ENCODE measurements at regions not wholly inside any gene's neighbourhood (a gene's known extent, or its start where the extent isn't known, plus 50 kb on each side); places are given as distances from the start of the nearest gene placed in this dataset.

DNA sequence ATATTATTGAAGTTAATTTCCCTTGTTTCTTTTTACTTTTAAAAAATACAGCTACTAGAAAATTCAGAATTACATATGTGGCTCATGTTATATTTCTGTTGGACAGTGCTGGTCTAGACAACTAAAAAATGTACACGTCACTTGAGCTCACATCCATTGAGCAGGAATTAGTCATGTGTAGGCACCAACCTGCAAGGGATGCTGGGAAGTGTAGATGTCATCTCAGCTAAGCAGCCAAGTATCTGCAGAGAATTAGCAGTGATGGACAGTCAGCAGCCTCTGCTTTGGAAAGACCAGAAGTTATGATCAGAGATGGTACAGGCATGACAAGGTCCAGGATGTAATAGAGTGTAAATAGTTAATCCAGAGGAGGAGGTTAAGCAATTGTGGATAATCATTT lies 87.1 kb upstream of the HS3ST2 start:
- Histone ChIP-seq H3K79me2 (ENCODE audit: insufficient read depth) (no peaks in the 10 kb centered on the region), H3K4me2 (no peak overlapping the region), H3K9ac (no peak overlapping the region), H2AFZ (ENCODE audit: low read depth) (no peak overlapping the region), H3K27ac (ENCODE audit: low read depth in 2 of 2, low read length in 1 of 2) (no peak overlapping the region), H4K20me1 (ENCODE audit: insufficient read depth) (no peaks in the 10 kb centered on the region), H3K27me3 (ENCODE audit: insufficient read depth) (no peaks in the 10 kb centered on the region), H3F3A (replicated peaks; ENCODE audit: insufficient read depth) (no peaks in the 10 kb centered on the region), H3K9me3 (no peaks in the 10 kb centered on the region), H3K9me2 (no peaks in the 10 kb centered on the region), H3K4me3 (ENCODE audit: low read depth in 2 of 2, low read length in 1 of 2) (no peak overlapping the region), H3K36me3 (replicated peaks in 1 of 2; ENCODE audit: control insufficient read depth in 1 of 2, insufficient read depth in 2 of 2, low read length in 1 of 2) (no peaks in the 10 kb centered on the region), H3K4me1 (ENCODE audit: control insufficient read depth in 1 of 2, insufficient read depth in 2 of 2, low read depth in 1 of 2, low read length in 1 of 2) (peaks cover 0 to 23% of the 10 kb centered on the region in 2 experiments; a peak in 2 of 4 replicates)
- 13% methylated on average over 1 of the region's 1 CpG for WGBS (ENCODE audit: low lambda C conversion rate)
- ChIA-PET CTCF (interaction anchor here (1.0 kb wide), 1 partner anchor 87 kb away, joined by 3 read pairs; the partner anchor contains the start of gene HS3ST2), POLR2A (no interaction called here)
- DNase-seq = peak; percentile 17
- TF ChIP-seq, protein P1, sequence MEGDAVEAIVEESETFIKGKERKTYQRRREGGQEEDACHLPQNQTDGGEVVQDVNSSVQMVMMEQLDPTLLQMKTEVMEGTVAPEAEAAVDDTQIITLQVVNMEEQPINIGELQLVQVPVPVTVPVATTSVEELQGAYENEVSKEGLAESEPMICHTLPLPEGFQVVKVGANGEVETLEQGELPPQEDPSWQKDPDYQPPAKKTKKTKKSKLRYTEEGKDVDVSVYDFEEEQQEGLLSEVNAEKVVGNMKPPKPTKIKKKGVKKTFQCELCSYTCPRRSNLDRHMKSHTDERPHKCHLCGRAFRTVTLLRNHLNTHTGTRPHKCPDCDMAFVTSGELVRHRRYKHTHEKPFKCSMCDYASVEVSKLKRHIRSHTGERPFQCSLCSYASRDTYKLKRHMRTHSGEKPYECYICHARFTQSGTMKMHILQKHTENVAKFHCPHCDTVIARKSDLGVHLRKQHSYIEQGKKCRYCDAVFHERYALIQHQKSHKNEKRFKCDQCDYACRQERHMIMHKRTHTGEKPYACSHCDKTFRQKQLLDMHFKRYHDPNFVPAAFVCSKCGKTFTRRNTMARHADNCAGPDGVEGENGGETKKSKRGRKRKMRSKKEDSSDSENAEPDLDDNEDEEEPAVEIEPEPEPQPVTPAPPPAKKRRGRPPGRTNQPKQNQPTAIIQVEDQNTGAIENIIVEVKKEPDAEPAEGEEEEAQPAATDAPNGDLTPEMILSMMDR (IDR thresholded peaks at IDR 0.05) = no peak
- TF ChIP-seq NFIC (IDR thresholded peaks at IDR 0.05; ENCODE audit: borderline replicate concordance) (no peak), JUND (IDR thresholded peaks at IDR 0.05) (no peak), RCOR1 (IDR thresholded peaks at IDR 0.05; ENCODE audit: low read length) (no peak), EP300 (IDR thresholded peaks at IDR 0.05; ENCODE audit: borderline replicate concordance in 1 of 2, low read depth in 1 of 2, low read length in 1 of 2) (no peak), GATA2 (CRISPR knock-in tag; IDR thresholded peaks at IDR 0.05) (no peak), FOXJ3 (CRISPR knock-in tag; IDR thresholded peaks at IDR 0.05) (no peak), RAD21 (IDR thresholded peaks at IDR 0.05; ENCODE audit: low read length) (no peak), CHD2 (IDR thresholded peaks at IDR 0.05; ENCODE audit: low read length, partially characterized antibody) (no peak), RXRA (IDR thresholded peaks at IDR 0.05; ENCODE audit: borderline replicate concordance, low read depth) (no peak), NRF1 (IDR thresholded peaks at IDR 0.05; ENCODE audit: low read depth, low read length) (no peak), FOXM1 (IDR thresholded peaks at IDR 0.05; ENCODE audit: low read depth) (no peak), ELF1 (IDR thresholded peaks at IDR 0.05) (no peak), SIN3A (IDR thresholded peaks at IDR 0.05; ENCODE audit: borderline replicate concordance, low read depth, low read length) (no peak), FOSL2 (IDR thresholded peaks at IDR 0.05; ENCODE audit: borderline replicate concordance, low read depth) (no peak), RFX5 (IDR thresholded peaks at IDR 0.05; ENCODE audit: low read length) (no peak)
- TF ChIP-seq, protein P2, sequence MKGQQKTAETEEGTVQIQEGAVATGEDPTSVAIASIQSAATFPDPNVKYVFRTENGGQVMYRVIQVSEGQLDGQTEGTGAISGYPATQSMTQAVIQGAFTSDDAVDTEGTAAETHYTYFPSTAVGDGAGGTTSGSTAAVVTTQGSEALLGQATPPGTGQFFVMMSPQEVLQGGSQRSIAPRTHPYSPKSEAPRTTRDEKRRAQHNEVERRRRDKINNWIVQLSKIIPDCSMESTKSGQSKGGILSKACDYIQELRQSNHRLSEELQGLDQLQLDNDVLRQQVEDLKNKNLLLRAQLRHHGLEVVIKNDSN (IDR thresholded peaks at IDR 0.05; ENCODE audit: borderline replicate concordance, low read depth) = no peak
- TF ChIP-seq, protein P3, sequence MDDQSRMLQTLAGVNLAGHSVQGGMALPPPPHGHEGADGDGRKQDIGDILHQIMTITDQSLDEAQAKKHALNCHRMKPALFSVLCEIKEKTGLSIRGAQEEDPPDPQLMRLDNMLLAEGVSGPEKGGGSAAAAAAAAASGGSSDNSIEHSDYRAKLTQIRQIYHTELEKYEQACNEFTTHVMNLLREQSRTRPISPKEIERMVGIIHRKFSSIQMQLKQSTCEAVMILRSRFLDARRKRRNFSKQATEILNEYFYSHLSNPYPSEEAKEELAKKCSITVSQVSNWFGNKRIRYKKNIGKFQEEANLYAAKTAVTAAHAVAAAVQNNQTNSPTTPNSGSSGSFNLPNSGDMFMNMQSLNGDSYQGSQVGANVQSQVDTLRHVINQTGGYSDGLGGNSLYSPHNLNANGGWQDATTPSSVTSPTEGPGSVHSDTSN (IDR thresholded peaks at IDR 0.05) = no peak
- TF ChIP-seq, protein P4, sequence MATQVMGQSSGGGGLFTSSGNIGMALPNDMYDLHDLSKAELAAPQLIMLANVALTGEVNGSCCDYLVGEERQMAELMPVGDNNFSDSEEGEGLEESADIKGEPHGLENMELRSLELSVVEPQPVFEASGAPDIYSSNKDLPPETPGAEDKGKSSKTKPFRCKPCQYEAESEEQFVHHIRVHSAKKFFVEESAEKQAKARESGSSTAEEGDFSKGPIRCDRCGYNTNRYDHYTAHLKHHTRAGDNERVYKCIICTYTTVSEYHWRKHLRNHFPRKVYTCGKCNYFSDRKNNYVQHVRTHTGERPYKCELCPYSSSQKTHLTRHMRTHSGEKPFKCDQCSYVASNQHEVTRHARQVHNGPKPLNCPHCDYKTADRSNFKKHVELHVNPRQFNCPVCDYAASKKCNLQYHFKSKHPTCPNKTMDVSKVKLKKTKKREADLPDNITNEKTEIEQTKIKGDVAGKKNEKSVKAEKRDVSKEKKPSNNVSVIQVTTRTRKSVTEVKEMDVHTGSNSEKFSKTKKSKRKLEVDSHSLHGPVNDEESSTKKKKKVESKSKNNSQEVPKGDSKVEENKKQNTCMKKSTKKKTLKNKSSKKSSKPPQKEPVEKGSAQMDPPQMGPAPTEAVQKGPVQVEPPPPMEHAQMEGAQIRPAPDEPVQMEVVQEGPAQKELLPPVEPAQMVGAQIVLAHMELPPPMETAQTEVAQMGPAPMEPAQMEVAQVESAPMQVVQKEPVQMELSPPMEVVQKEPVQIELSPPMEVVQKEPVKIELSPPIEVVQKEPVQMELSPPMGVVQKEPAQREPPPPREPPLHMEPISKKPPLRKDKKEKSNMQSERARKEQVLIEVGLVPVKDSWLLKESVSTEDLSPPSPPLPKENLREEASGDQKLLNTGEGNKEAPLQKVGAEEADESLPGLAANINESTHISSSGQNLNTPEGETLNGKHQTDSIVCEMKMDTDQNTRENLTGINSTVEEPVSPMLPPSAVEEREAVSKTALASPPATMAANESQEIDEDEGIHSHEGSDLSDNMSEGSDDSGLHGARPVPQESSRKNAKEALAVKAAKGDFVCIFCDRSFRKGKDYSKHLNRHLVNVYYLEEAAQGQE (IDR thresholded peaks at IDR 0.05; ENCODE audit: low read depth, low read length) = no peak

Measured in SK-N-SH (cell line).